ENCODE measurements at regions not wholly inside any gene's neighbourhood (a gene's known extent, or its start where the extent isn't known, plus 50 kb on each side); places are given as distances from the start of the nearest gene placed in this dataset.

DNA sequence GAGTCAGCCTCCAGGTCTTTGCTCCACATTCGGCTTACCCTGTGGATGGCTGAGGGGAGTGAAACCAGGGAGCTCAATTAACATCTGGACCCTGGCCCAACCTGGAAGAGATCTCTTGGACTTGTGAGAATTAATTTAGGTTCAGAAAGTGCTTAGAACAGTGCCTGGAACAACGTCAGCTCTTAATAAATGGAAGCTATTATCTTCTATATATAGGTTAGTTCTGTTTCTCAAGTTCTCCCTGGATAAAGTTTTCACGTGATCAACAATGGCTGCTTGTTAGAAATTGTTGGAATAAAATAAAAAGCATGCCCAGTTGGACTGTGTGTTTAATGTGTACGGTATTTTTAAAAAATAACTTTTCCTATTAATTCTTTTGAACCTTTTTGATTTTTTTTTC is 80.8 kb downstream of the TRIML1 start:
- DNase-seq (ENCODE audit: low spot score in 2 of 2), result no peak
- no peak overlapping the region for H3K4me3 ChIP-seq
- no peaks in the 10 kb centered on the region for H3K9me3 ChIP-seq
- 68% methylated on average over 4 of the region's 4 CpGs for WGBS
- no peak overlapping the region for H3K27ac ChIP-seq
- TF ChIP-seq POLR2AphosphoS5 (IDR thresholded peaks at IDR 0.05) (no peak), EP300 (IDR thresholded peaks at IDR 0.05) (no peak), POLR2A (IDR thresholded peaks at IDR 0.05) (no peak)
- TF ChIP-seq, protein P1, sequence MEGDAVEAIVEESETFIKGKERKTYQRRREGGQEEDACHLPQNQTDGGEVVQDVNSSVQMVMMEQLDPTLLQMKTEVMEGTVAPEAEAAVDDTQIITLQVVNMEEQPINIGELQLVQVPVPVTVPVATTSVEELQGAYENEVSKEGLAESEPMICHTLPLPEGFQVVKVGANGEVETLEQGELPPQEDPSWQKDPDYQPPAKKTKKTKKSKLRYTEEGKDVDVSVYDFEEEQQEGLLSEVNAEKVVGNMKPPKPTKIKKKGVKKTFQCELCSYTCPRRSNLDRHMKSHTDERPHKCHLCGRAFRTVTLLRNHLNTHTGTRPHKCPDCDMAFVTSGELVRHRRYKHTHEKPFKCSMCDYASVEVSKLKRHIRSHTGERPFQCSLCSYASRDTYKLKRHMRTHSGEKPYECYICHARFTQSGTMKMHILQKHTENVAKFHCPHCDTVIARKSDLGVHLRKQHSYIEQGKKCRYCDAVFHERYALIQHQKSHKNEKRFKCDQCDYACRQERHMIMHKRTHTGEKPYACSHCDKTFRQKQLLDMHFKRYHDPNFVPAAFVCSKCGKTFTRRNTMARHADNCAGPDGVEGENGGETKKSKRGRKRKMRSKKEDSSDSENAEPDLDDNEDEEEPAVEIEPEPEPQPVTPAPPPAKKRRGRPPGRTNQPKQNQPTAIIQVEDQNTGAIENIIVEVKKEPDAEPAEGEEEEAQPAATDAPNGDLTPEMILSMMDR (IDR thresholded peaks at IDR 0.05), result no peak
- H3K4me1 ChIP-seq, result no peaks in the 10 kb centered on the region
- no peaks in the 10 kb centered on the region for H3K27me3 ChIP-seq
- no peaks in the 10 kb centered on the region for H3K36me3 ChIP-seq

DNA sequence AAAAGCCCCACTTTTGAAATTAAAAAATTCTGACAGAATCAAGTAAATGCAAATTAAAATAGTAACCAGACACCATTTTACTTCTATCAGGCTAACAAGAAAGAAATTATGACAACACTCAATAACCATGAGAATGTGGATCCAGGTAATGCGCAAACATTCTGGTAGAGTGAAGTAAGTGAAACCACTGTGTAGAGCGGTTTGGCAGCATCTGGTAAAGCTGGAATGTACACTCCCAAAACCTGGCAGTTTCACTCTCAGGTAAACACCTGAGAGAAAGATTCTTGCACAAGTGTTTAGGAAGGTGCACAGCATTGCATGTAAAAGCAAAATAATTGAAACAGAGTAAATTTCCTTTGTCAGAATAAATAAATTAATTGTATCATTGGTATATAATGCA is 81.8 kb downstream of the TRIML1 start:
- no peaks in the 10 kb centered on the region for H3K27me3 ChIP-seq
- TF ChIP-seq, protein P1 (IDR thresholded peaks at IDR 0.05), result no peak
- TF ChIP-seq EP300 (IDR thresholded peaks at IDR 0.05), result no peak
- no peak for TF ChIP-seq POLR2AphosphoS5 (IDR thresholded peaks at IDR 0.05)
- TF ChIP-seq POLR2A (IDR thresholded peaks at IDR 0.05), result no peak
- no peaks in the 10 kb centered on the region for H3K4me1 ChIP-seq
- H3K36me3 ChIP-seq, result no peaks in the 10 kb centered on the region
- no peaks in the 10 kb centered on the region for H3K9me3 ChIP-seq
- no peak overlapping the region for H3K4me3 ChIP-seq
- DNase-seq (ENCODE audit: low spot score in 2 of 2), result no peak
- WGBS, result 78% methylated on average over 2 of the region's 2 CpGs
- H3K27ac ChIP-seq, result no peak overlapping the region

DNA sequence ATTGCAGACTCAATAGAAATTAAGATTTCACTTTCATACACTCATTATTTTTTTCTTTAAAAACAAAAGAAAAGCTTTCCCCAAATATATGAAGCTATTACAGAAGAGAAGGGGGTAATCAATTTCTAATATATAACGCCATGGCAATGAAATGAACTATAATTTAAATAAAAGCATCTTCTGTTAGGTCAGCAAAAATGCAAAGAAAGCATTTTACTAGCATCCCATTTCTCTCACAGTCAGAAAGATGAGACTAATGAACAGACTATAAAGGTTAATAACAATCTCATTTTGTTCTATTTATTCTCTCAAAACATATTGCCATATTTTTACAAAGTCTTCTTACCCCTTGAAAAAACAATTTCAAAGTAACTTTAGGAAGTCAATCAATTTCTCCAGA is 89.0 kb downstream of the TRIML1 start:
- 89% methylated on average over 1 of the region's 1 CpG for WGBS
- TF ChIP-seq, protein P1 (IDR thresholded peaks at IDR 0.05), result no peak
- TF ChIP-seq POLR2AphosphoS5 (IDR thresholded peaks at IDR 0.05) (no peak), EP300 (IDR thresholded peaks at IDR 0.05) (no peak), POLR2A (IDR thresholded peaks at IDR 0.05) (no peak)
- Histone ChIP-seq H3K27me3 (no peaks in the 10 kb centered on the region), H3K36me3 (no peaks in the 10 kb centered on the region), H3K9me3 (no peaks in the 10 kb centered on the region), H3K27ac (no peak overlapping the region), H3K4me3 (no peak overlapping the region), H3K4me1 (no peaks in the 10 kb centered on the region)
- DNase-seq (ENCODE audit: low spot score in 2 of 2), result no peak

DNA sequence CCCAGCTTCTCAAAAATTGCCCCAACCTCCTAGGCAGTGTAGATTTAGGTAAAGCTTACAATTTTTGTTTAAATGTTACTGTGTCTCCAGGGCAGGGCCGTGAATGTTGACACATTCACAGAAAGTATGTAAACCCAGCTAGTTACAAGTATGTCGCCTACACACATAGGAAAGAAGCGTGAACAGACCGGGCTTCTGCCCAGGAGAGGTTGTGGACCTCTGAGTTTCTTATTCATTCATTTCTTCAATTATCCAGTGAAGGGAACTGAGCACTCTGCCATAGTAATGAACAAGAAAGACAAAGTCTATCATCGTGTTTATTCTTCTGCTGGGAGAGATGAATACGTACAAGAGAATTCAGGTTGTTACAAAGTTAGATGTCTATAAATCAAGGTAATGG is 93.2 kb downstream of the TRIML1 start:
- Histone ChIP-seq H3K9me3 (no peaks in the 10 kb centered on the region), H3K27me3 (no peaks in the 10 kb centered on the region), H3K4me1 (no peaks in the 10 kb centered on the region), H3K36me3 (no peaks in the 10 kb centered on the region), H3K27ac (no peak overlapping the region), H3K4me3 (no peak overlapping the region)
- no peak for TF ChIP-seq POLR2AphosphoS5 (IDR thresholded peaks at IDR 0.05)
- TF ChIP-seq, protein P1 (IDR thresholded peaks at IDR 0.05), result no peak
- no peak for TF ChIP-seq EP300 (IDR thresholded peaks at IDR 0.05)
- TF ChIP-seq POLR2A (IDR thresholded peaks at IDR 0.05), result no peak
- 71% methylated on average over 6 of the region's 6 CpGs for WGBS
- no peak for DNase-seq (ENCODE audit: low spot score in 2 of 2)

DNA sequence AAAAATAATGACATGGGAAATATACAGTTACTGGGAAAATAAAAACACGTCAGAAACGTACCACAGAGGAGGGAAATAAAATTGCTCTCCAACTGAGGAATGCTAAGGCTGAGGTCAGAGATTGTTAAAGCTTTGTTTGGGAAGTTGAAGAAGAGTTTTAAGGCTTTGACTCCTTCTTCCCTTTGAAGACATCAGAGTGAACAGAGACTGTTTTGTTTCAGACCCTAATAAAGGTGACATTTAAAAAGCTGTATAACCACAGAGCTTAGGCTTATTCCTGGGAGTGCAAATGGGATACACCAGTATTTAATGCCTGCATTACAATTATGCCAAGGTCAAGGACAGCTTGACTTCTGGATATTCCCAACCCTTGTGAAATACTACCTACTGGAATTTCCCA is 102.8 kb downstream of the TRIML1 start:
- H3K9me3 ChIP-seq, result no peaks in the 10 kb centered on the region
- WGBS, result 48% methylated on average over 2 of the region's 2 CpGs
- no peaks in the 10 kb centered on the region for H3K36me3 ChIP-seq
- H3K4me3 ChIP-seq, result no peak overlapping the region
- DNase-seq (ENCODE audit: low spot score in 2 of 2), result no peak
- H3K27ac ChIP-seq, result no peak overlapping the region
- TF ChIP-seq EP300 (IDR thresholded peaks at IDR 0.05) (no peak), POLR2A (IDR thresholded peaks at IDR 0.05) (no peak), POLR2AphosphoS5 (IDR thresholded peaks at IDR 0.05) (no peak)
- TF ChIP-seq, protein P1 (IDR thresholded peaks at IDR 0.05), result no peak
- no peaks in the 10 kb centered on the region for H3K27me3 ChIP-seq
- H3K4me1 ChIP-seq, result no peaks in the 10 kb centered on the region
